ENCODE measurements at regions not wholly inside any gene's neighbourhood (a gene's known extent, or its start where the extent isn't known, plus 50 kb on each side); places are given as distances from the start of the nearest gene placed in this dataset.

DNA sequence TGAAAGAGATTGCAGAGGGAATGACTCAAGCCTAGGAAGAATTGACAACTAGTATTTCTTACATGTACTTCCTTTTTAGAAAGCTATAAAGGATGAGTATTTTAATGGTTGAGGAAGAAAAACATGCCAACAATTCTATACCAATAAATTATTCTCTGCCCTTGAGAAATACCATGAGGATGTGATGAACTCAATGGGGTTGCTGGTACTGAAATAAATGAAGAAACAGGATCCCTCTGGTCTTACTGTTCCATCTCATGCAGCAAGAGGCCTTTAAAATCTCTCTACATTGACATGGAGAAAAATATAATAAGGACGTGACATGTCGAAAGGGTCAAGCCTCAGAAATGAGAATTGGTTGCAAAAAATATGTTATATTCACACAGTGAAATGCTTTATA, 477.3 kb downstream of the GABRG2 start:
- Histone ChIP-seq H3K27me3 (no peaks in the 10 kb centered on the region), H2AFZ (no peak overlapping the region), H3K9me3 (ENCODE audit: low read depth) (no peaks in the 10 kb centered on the region), H3K4me3 (no peak overlapping the region), H3K27ac (no peak overlapping the region), H3K79me2 (no peaks in the 10 kb centered on the region), H4K20me1 (ENCODE audit: insufficient read depth, poor library complexity, severe bottlenecking) (no peaks in the 10 kb centered on the region), H3K36me3 (replicated peaks; ENCODE audit: insufficient read depth, low read depth) (no peaks in the 10 kb centered on the region), H3K4me2 (no peak overlapping the region), H3K4me1 (ENCODE audit: insufficient read depth) (no peaks in the 10 kb centered on the region), H3K9me2 (replicated peaks; ENCODE audit: insufficient read depth) (no peaks in the 10 kb centered on the region)
- no peak for DNase-seq (ENCODE audit: low spot score)
- WGBS (ENCODE audit: low lambda C conversion rate, missing lambda C conversion rate): 96% methylated on average over 2 of the region's 2 CpGs
- TF ChIP-seq EZH2 (IDR thresholded peaks at IDR 0.05; ENCODE audit: borderline replicate concordance) (no peak), EZH2phosphoT487 (IDR thresholded peaks at IDR 0.05; ENCODE audit: low read depth, severe bottlenecking, unreplicated experiment) (no peak)
- TF ChIP-seq, protein P1, sequence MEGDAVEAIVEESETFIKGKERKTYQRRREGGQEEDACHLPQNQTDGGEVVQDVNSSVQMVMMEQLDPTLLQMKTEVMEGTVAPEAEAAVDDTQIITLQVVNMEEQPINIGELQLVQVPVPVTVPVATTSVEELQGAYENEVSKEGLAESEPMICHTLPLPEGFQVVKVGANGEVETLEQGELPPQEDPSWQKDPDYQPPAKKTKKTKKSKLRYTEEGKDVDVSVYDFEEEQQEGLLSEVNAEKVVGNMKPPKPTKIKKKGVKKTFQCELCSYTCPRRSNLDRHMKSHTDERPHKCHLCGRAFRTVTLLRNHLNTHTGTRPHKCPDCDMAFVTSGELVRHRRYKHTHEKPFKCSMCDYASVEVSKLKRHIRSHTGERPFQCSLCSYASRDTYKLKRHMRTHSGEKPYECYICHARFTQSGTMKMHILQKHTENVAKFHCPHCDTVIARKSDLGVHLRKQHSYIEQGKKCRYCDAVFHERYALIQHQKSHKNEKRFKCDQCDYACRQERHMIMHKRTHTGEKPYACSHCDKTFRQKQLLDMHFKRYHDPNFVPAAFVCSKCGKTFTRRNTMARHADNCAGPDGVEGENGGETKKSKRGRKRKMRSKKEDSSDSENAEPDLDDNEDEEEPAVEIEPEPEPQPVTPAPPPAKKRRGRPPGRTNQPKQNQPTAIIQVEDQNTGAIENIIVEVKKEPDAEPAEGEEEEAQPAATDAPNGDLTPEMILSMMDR (IDR thresholded peaks at IDR 0.05; ENCODE audit: poor library complexity): no peak

DNA sequence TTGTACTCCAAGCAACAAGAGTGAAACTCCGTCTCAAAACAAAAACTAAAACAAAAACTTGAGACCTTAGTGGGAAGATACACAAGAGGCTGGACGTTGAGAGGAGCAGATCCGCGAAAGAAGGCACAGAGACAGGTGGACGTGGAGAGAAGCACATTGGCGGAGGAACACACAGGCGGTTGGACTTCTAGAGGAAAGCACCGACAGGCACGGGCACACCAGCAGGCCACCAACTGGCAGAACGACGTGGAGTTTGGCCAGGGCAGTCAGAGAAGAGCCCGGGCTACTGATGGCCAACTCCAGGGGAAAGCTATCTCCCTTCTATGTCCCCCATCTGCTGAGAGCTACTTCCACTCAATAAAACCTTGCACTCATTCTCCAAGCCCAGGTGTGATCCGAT, 482.7 kb downstream of the GABRG2 start:
- H3K4me3 ChIP-seq: no peak overlapping the region

DNA sequence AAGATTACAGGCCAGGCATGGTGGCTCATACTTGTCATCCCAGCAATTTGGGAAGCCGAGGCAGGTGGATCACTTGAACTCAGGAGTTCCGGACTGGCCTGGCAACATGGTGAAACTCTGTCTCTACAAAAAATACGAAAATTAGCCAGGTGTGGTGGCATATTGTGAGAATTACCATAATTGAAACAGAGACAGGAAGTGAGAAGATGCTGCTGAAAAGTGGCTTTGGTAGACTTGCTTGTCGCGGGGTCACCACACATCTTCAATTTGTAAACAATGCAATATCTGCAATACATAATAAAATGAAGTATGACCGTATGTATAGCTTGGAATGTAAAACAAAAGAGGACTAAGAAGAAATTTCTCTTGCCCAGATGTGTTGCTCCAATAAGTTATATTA, 490.5 kb downstream of the GABRG2 start:
- Histone ChIP-seq H3K4me1 (ENCODE audit: insufficient read depth) (no peaks in the 10 kb centered on the region), H3K36me3 (replicated peaks; ENCODE audit: insufficient read depth, low read depth) (no peaks in the 10 kb centered on the region), H3K79me2 (no peaks in the 10 kb centered on the region), H3K27me3 (no peaks in the 10 kb centered on the region), H3K4me2 (no peak overlapping the region), H3K27ac (no peak overlapping the region), H3K9me2 (replicated peaks; ENCODE audit: insufficient read depth) (no peaks in the 10 kb centered on the region), H3K9me3 (ENCODE audit: low read depth) (no peaks in the 10 kb centered on the region), H3K4me3 (no peak overlapping the region), H4K20me1 (ENCODE audit: insufficient read depth, poor library complexity, severe bottlenecking) (no peaks in the 10 kb centered on the region), H2AFZ (no peak overlapping the region)
- TF ChIP-seq EZH2phosphoT487 (IDR thresholded peaks at IDR 0.05; ENCODE audit: low read depth, severe bottlenecking, unreplicated experiment): no peak
- TF ChIP-seq, protein P1 (IDR thresholded peaks at IDR 0.05; ENCODE audit: poor library complexity): no peak
- TF ChIP-seq EZH2 (IDR thresholded peaks at IDR 0.05; ENCODE audit: borderline replicate concordance): no peak
- WGBS (ENCODE audit: low lambda C conversion rate, missing lambda C conversion rate): 89% methylated on average over 6 of the region's 6 CpGs
- no peak for DNase-seq (ENCODE audit: low spot score)

More for the DNA sequence above, 482.7 kb downstream of the GABRG2 start:
- 96% methylated on average over 13 of the region's 13 CpGs for WGBS (ENCODE audit: low lambda C conversion rate, missing lambda C conversion rate)
- H4K20me1 ChIP-seq (ENCODE audit: insufficient read depth, poor library complexity, severe bottlenecking): no peaks in the 10 kb centered on the region
- no peak overlapping the region for H3K4me2 ChIP-seq
- no peaks in the 10 kb centered on the region for H3K27me3 ChIP-seq
- DNase-seq (ENCODE audit: low spot score): no peak
- H3K4me1 ChIP-seq (ENCODE audit: insufficient read depth): no peaks in the 10 kb centered on the region
- TF ChIP-seq EZH2 (IDR thresholded peaks at IDR 0.05; ENCODE audit: borderline replicate concordance) (no peak), EZH2phosphoT487 (IDR thresholded peaks at IDR 0.05; ENCODE audit: low read depth, severe bottlenecking, unreplicated experiment) (no peak)
- TF ChIP-seq, protein P1 (IDR thresholded peaks at IDR 0.05; ENCODE audit: poor library complexity): no peak
- H3K9me3 ChIP-seq (ENCODE audit: low read depth): no peaks in the 10 kb centered on the region
- no peak overlapping the region for H2AFZ ChIP-seq
- no peak overlapping the region for H3K27ac ChIP-seq
- no peaks in the 10 kb centered on the region for H3K9me2 ChIP-seq (replicated peaks; ENCODE audit: insufficient read depth)
- no peaks in the 10 kb centered on the region for H3K36me3 ChIP-seq (replicated peaks; ENCODE audit: insufficient read depth, low read depth)
- no peaks in the 10 kb centered on the region for H3K79me2 ChIP-seq

DNA sequence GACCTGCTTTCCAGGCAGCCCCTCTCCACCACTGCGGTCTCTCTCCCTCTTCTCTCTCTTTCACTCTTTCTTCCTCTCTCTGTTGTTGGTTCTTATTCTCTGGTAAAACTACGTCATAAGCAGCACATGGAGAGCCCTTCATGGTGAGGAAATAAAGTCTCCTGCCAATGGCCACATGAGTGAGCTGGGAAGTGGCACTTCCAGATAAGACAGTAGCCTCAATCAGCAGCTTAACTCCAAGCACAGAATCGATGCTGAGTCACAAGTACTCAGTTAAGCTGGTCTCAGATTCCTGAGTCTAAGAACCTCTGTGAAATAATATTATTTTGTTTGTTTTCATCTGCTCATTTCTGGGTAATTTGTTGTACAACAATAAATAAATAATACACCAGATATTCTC, 500.1 kb downstream of the GABRG2 start:
- peaks cover 3% of the 10 kb centered on the region for H3K4me1 ChIP-seq (ENCODE audit: insufficient read depth)
- H3K79me2 ChIP-seq: no peaks in the 10 kb centered on the region
- H3K27ac ChIP-seq: peak overlapping the region; percentile 40
- H2AFZ ChIP-seq: no peak overlapping the region
- TF ChIP-seq EZH2phosphoT487 (IDR thresholded peaks at IDR 0.05; ENCODE audit: low read depth, severe bottlenecking, unreplicated experiment): no peak
- no peak for TF ChIP-seq EZH2 (IDR thresholded peaks at IDR 0.05; ENCODE audit: borderline replicate concordance)
- TF ChIP-seq, protein P1 (IDR thresholded peaks at IDR 0.05; ENCODE audit: poor library complexity): no peak
- no peaks in the 10 kb centered on the region for H3K27me3 ChIP-seq
- H3K9me2 ChIP-seq (replicated peaks; ENCODE audit: insufficient read depth): no peaks in the 10 kb centered on the region
- H4K20me1 ChIP-seq (ENCODE audit: insufficient read depth, poor library complexity, severe bottlenecking): no peaks in the 10 kb centered on the region
- no peaks in the 10 kb centered on the region for H3K36me3 ChIP-seq (replicated peaks; ENCODE audit: insufficient read depth, low read depth)
- WGBS (ENCODE audit: low lambda C conversion rate, missing lambda C conversion rate): 61% methylated on average over 3 of the region's 3 CpGs
- no peaks in the 10 kb centered on the region for H3K9me3 ChIP-seq (ENCODE audit: low read depth)
- no peak overlapping the region for H3K4me2 ChIP-seq
- no peak for DNase-seq (ENCODE audit: low spot score)
- no peak overlapping the region for H3K4me3 ChIP-seq
